ENCODE measurements at regions not wholly inside any gene's neighbourhood (a gene's known extent, or its start where the extent isn't known, plus 50 kb on each side); places are given as distances from the start of the nearest gene placed in this dataset.

GRCh38 chr5:98603456-98603855, 170.0 kb upstream of the RGMB start:
- Histone ChIP-seq H3K4me3 (IDR thresholded peaks at IDR 0.05; ENCODE audit: insufficient read depth, low read depth, low read length) (no peak overlapping the region), H2AFZ (ENCODE audit: low read depth) (no peak overlapping the region), H3K9ac (no peak overlapping the region), H3K27me3 (ENCODE audit: insufficient read depth, low read depth) (no peaks in the 10 kb centered on the region), H3K4me1 (ENCODE audit: low read depth, poor library complexity, severe bottlenecking) (peaks cover 14% of the 10 kb centered on the region), H4K20me1 (ENCODE audit: insufficient read depth) (no peaks in the 10 kb centered on the region), H3K4me2 (no peak overlapping the region), H3K36me3 (ENCODE audit: insufficient read depth) (no peaks in the 10 kb centered on the region), H3K27ac (no peak overlapping the region), H3K79me2 (ENCODE audit: insufficient read depth, low read depth) (no peaks in the 10 kb centered on the region)
- no peak for TF ChIP-seq CTCF (conservative IDR thresholded peaks at IDR 0.05; ENCODE audit: low read depth, low read length)

- Histone ChIP-seq H3K79me2 (ENCODE audit: insufficient read depth, low read depth) (no peaks in the 10 kb centered on the region), H4K20me1 (ENCODE audit: insufficient read depth) (no peaks in the 10 kb centered on the region), H3K4me1 (ENCODE audit: low read depth, poor library complexity, severe bottlenecking) (peaks cover 14% of the 10 kb centered on the region), H3K4me3 (IDR thresholded peaks at IDR 0.05; ENCODE audit: insufficient read depth, low read depth, low read length) (no peak overlapping the region), H3K4me2 (no peak overlapping the region), H3K36me3 (ENCODE audit: insufficient read depth) (no peaks in the 10 kb centered on the region), H3K9ac (no peak overlapping the region), H2AFZ (ENCODE audit: low read depth) (no peak overlapping the region), H3K27me3 (ENCODE audit: insufficient read depth, low read depth) (no peaks in the 10 kb centered on the region), H3K27ac (no peak overlapping the region)
- no peak for TF ChIP-seq CTCF (conservative IDR thresholded peaks at IDR 0.05; ENCODE audit: low read depth, low read length)
Observed at GRCh38 chr5:98604301-98604700, 169.2 kb upstream of the RGMB start.

- Histone ChIP-seq H3K9ac (no peak overlapping the region), H4K20me1 (ENCODE audit: insufficient read depth) (no peaks in the 10 kb centered on the region), H3K4me2 (no peak overlapping the region), H3K27ac (no peak overlapping the region), H2AFZ (ENCODE audit: low read depth) (no peak overlapping the region), H3K27me3 (ENCODE audit: insufficient read depth, low read depth) (no peaks in the 10 kb centered on the region), H3K4me1 (ENCODE audit: low read depth, poor library complexity, severe bottlenecking) (peaks cover 14% of the 10 kb centered on the region), H3K4me3 (IDR thresholded peaks at IDR 0.05; ENCODE audit: insufficient read depth, low read depth, low read length) (no peak overlapping the region), H3K36me3 (ENCODE audit: insufficient read depth) (no peaks in the 10 kb centered on the region), H3K79me2 (ENCODE audit: insufficient read depth, low read depth) (no peaks in the 10 kb centered on the region)
- TF ChIP-seq CTCF (conservative IDR thresholded peaks at IDR 0.05; ENCODE audit: low read depth, low read length): no peak
Observed at GRCh38 chr5:98604721-98605425, 168.6 kb upstream of the RGMB start.

- TF ChIP-seq CTCF (conservative IDR thresholded peaks at IDR 0.05; ENCODE audit: low read depth, low read length): no peak
- no peaks in the 10 kb centered on the region for H4K20me1 ChIP-seq (ENCODE audit: insufficient read depth)
- no peak overlapping the region for H3K4me2 ChIP-seq
- no peak overlapping the region for H3K4me3 ChIP-seq (IDR thresholded peaks at IDR 0.05; ENCODE audit: insufficient read depth, low read depth, low read length)
- H2AFZ ChIP-seq (ENCODE audit: low read depth): no peak overlapping the region
- H3K27me3 ChIP-seq (ENCODE audit: insufficient read depth, low read depth): no peaks in the 10 kb centered on the region
- H3K27ac ChIP-seq: no peak overlapping the region
- H3K4me1 ChIP-seq (ENCODE audit: low read depth, poor library complexity, severe bottlenecking): peaks cover 14% of the 10 kb centered on the region
- H3K79me2 ChIP-seq (ENCODE audit: insufficient read depth, low read depth): no peaks in the 10 kb centered on the region
- H3K9ac ChIP-seq: no peak overlapping the region
- H3K36me3 ChIP-seq (ENCODE audit: insufficient read depth): no peaks in the 10 kb centered on the region
Observed at GRCh38 chr5:98605426-98605825, 168.0 kb upstream of the RGMB start.

Data from KMS-11 (cell line).